DND-41 (cell line): ENCODE measurements at regions not wholly inside any gene's neighbourhood (a gene's known extent, or its start where the extent isn't known, plus 50 kb on each side); places are given as distances from the start of the nearest gene placed in this dataset.

Source experiments
- ATAC-seq: fragments of 200-7000 bp; cut with Tn5 transposase; 3 replicates; pipeline ENCODE4 v1.9.1; 2021; ENCODE audit warnings: low read depth; ENCODE audit not compliant: insufficient read depth
- DNase-seq: peaks from one replicate; pipeline ENCODE4 v3.0.0-alpha.2; 2020
- H2AFZ ChIP-seq: 2 replicates; pipeline ENCODE4 v1.6.0; 2012; ENCODE audit warnings: low read depth, low read length
- H3K27ac ChIP-seq: 2 replicates; pipeline ENCODE4 v1.5.1; 2012; ENCODE audit warnings: low read length, inconsistent platforms
- H3K27me3 ChIP-seq: fragments of 200-600 bp; sonication (generic); 2 replicates; pipeline ENCODE4 v1.6.0; 2012; ENCODE audit warnings: low read length, mild to moderate bottlenecking, inconsistent platforms; ENCODE audit not compliant: insufficient read depth, poor library complexity
- H3K36me3 ChIP-seq: 2 replicates; pipeline ENCODE4 v1.5.1; 2012; ENCODE audit warnings: low read length, inconsistent platforms; ENCODE audit not compliant: insufficient read depth
- H3K4me1 ChIP-seq: 2 replicates; pipeline ENCODE4 v1.5.1; 2012; ENCODE audit warnings: mild to moderate bottlenecking, low read length; ENCODE audit not compliant: insufficient read depth
- H3K4me2 ChIP-seq: 2 replicates; pipeline ENCODE4 v1.6.0; 2012; ENCODE audit warnings: mild to moderate bottlenecking, moderate library complexity, low read length, inconsistent platforms; ENCODE audit not compliant: insufficient read depth
- H3K4me3 ChIP-seq, 2 experiments: fragments of 200-600 bp in 1 of 2; shearing (Covaris generic) in 1 of 2; 2 replicates each; pipeline ENCODE4 v1.5.1; 2012 to 2016; ENCODE audit warnings: inconsistent platforms in 2 of 2, low read length in 2 of 2, mild to moderate bottlenecking in 2 of 2, low read depth in 1 of 2, moderate library complexity in 1 of 2
- H3K79me2 ChIP-seq: 2 replicates; pipeline ENCODE4 v1.6.0; 2012; ENCODE audit warnings: low read length, inconsistent platforms; ENCODE audit not compliant: insufficient read depth
- H3K9ac ChIP-seq: 2 replicates; pipeline ENCODE4 v1.6.0; 2012; ENCODE audit warnings: low read depth, mild to moderate bottlenecking, inconsistent platforms, low read length, moderate library complexity
- H3K9me3 ChIP-seq: 2 replicates; pipeline ENCODE4 v1.5.1; 2012; ENCODE audit warnings: low read length, moderate library complexity, mild to moderate bottlenecking, inconsistent platforms; ENCODE audit not compliant: insufficient read depth, severe bottlenecking
- H4K20me1 ChIP-seq: 2 replicates; pipeline ENCODE4 v1.6.0; 2012; ENCODE audit warnings: low read length; ENCODE audit not compliant: insufficient read depth
- CTCF ChIP-seq: IDR thresholded peaks from 2 replicates; pipeline ENCODE4 v1.5.1; 2012; ENCODE audit warnings: borderline replicate concordance, low read length, moderate library complexity, mild to moderate bottlenecking; ENCODE audit not compliant: poor library complexity, severe bottlenecking; ENCODE audit errors: extremely low read depth
- EZH2 ChIP-seq: IDR thresholded peaks from 3 replicates; pipeline ENCODE4 v1.6.1; 2012; ENCODE audit warnings: borderline replicate concordance, low read depth, mild to moderate bottlenecking, moderate library complexity, low read length, inconsistent platforms; ENCODE audit not compliant: severe bottlenecking

- DNase-seq: no peak
- ATAC-seq: no peak
- Histone ChIP-seq H3K9ac (no peak overlapping the region), H3K4me2 (no peak overlapping the region), H3K79me2 (no peaks in the 10 kb centered on the region), H3K4me1 (no peaks in the 10 kb centered on the region), H2AFZ (no peak overlapping the region), H3K27me3 (no peaks in the 10 kb centered on the region), H3K4me3 (no peak overlapping the region), H3K36me3 (no peaks in the 10 kb centered on the region), H3K9me3 (peaks cover 1% of the 10 kb centered on the region), H3K27ac (no peak overlapping the region), H4K20me1 (no peaks in the 10 kb centered on the region)
- TF ChIP-seq CTCF: no peak
- no peak for TF ChIP-seq EZH2
Measured at GRCh38 chr20:19071446-19071725, 141.1 kb upstream of the SLC24A3 start.

GRCh38 chr20:19071902-19072498 is 140.4 kb upstream of the SLC24A3 start:
- Histone ChIP-seq H4K20me1 (no peaks in the 10 kb centered on the region), H3K4me3 (no peak overlapping the region), H2AFZ (no peak overlapping the region), H3K9me3 (no peaks in the 10 kb centered on the region), H3K27me3 (no peaks in the 10 kb centered on the region), H3K9ac (no peak overlapping the region), H3K4me2 (no peak overlapping the region), H3K4me1 (no peaks in the 10 kb centered on the region), H3K27ac (no peak overlapping the region), H3K79me2 (no peaks in the 10 kb centered on the region), H3K36me3 (no peaks in the 10 kb centered on the region)
- DNase-seq: no peak
- TF ChIP-seq EZH2: no peak
- no peak for ATAC-seq

GRCh38 chr20:19072988-19073387 is 139.5 kb upstream of the SLC24A3 start:
- DNase-seq (no peak), ATAC-seq (no peak)
- TF ChIP-seq CTCF (no peak), EZH2 (no peak)
- no peaks in the 10 kb centered on the region for H3K36me3 ChIP-seq
- H3K4me2 ChIP-seq: no peak overlapping the region
- no peaks in the 10 kb centered on the region for H3K4me1 ChIP-seq
- no peaks in the 10 kb centered on the region for H4K20me1 ChIP-seq
- H3K4me3 ChIP-seq: no peak overlapping the region
- no peaks in the 10 kb centered on the region for H3K27me3 ChIP-seq
- H2AFZ ChIP-seq: no peak overlapping the region
- no peaks in the 10 kb centered on the region for H3K9me3 ChIP-seq
- H3K9ac ChIP-seq: no peak overlapping the region
- no peak overlapping the region for H3K27ac ChIP-seq
- H3K79me2 ChIP-seq: no peaks in the 10 kb centered on the region

- ATAC-seq: peak; percentile 49; the same call in 2 of the 3 replicates
- Histone ChIP-seq H3K79me2 (no peaks in the 10 kb centered on the region), H3K4me1 (no peaks in the 10 kb centered on the region), H3K9ac (no peak overlapping the region), H2AFZ (no peak overlapping the region), H3K9me3 (no peaks in the 10 kb centered on the region), H3K27me3 (no peaks in the 10 kb centered on the region), H4K20me1 (no peaks in the 10 kb centered on the region), H3K27ac (no peak overlapping the region), H3K4me2 (no peak overlapping the region), H3K36me3 (no peaks in the 10 kb centered on the region), H3K4me3 (no peak overlapping the region)
- TF ChIP-seq CTCF (peak; percentile 50), EZH2 (no peak)
- DNase-seq: peak; percentile 17
Measured at GRCh38 chr20:19073584-19074218, 138.7 kb upstream of the SLC24A3 start.
